ENCODE measurements at regions not wholly inside any gene's neighbourhood (a gene's known extent, or its start where the extent isn't known, plus 50 kb on each side); places are given as distances from the start of the nearest gene placed in this dataset.
A peak's percentile ranks its signal among the peaks of the same experiment; 100 is the strongest.

DNA sequence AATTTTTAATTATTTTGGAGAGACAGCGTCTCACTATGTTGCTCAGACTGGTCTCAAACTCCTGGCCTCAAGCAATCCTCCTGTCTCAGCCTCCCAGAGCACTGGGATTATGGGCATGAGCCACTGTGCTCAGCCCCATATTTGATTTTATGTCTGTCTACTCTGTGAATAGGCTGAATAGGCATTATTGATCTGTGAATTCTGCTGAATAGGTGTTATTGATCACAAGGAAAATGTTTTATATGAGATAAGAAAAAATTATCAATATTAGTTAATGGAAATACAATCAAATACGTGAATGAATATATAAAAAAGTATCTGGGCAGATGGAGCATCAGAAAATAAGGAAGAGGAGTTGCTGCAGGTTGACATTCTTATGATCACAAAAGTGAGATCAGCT lies 483.4 kb upstream of the LARGE1 start:
- ChIA-PET POLR2A (no interaction called here), CTCF (no interaction called here)
- no peak overlapping the region for H3K4me3 ChIP-seq
- no peaks in the 10 kb centered on the region for H3K4me1 ChIP-seq
- FAIRE-seq, result no peak
- TF ChIP-seq JUN (IDR thresholded peaks at IDR 0.05) (no peak), RNF2 (IDR thresholded peaks at IDR 0.05; ENCODE audit: borderline replicate concordance, low read depth) (no peak), CBX2 (IDR thresholded peaks at IDR 0.05; ENCODE audit: borderline replicate concordance, low read depth) (no peak), ZC3H11A (IDR thresholded peaks at IDR 0.05) (no peak), BHLHE40 (IDR thresholded peaks at IDR 0.05; ENCODE audit: low read depth, low read length) (no peak), EHF (CRISPR knock-in tag; IDR thresholded peaks at IDR 0.05) (no peak), HOXA7 (CRISPR knock-in tag; IDR thresholded peaks at IDR 0.05) (no peak), KDM5A (IDR thresholded peaks at IDR 0.05) (no peak), MAZ (IDR thresholded peaks at IDR 0.05; ENCODE audit: borderline replicate concordance, low read depth, low read length) (no peak), PHF8 (IDR thresholded peaks at IDR 0.05; ENCODE audit: borderline replicate concordance, low read depth) (no peak), FOSB (CRISPR knock-in tag; IDR thresholded peaks at IDR 0.05) (no peak), ATOH8 (CRISPR knock-in tag; IDR thresholded peaks at IDR 0.05; ENCODE audit: low read depth) (no peak), HEYL (CRISPR knock-in tag; IDR thresholded peaks at IDR 0.05) (no peak), RCOR1 (IDR thresholded peaks at IDR 0.05; ENCODE audit: low read depth, low read length) (no peak), REST (IDR thresholded peaks at IDR 0.05) (no peak), TP53 (CRISPR knock-in tag; IDR thresholded peaks at IDR 0.05) (no peak)
- DNase-seq (ENCODE audit: low read depth in 1 of 2, low spot score in 1 of 2), result no peak
- WGBS (ENCODE audit: missing lambda C conversion rate), result 6% methylated on average over 2 of the region's 2 CpGs
- no peaks in the 10 kb centered on the region for H3K9me3 ChIP-seq
- no peak overlapping the region for H3K4me2 ChIP-seq
- no peak for ATAC-seq
- no peak overlapping the region for H3K27ac ChIP-seq

DNA sequence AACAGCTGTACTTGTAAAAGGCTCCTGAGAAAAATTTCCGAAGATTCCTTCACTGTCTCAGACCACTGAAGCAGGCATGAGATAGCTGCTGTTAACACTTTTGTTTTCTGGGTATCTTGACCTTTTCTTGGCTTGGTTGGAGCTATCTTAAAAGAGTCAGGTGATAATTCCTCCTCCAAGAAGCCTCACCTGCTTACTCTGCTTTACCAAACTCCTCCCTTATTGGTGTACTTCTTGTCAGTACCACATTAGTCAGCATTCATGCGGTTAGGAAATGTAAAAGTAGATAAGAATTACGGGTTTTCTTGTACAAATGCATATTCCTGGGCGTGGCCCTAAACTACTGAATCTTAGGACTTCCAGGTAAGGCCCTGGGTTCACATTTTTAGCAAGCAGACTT lies 489.8 kb upstream of the LARGE1 start:
- POLR2A ChIA-PET, result no interaction called here
- 1% methylated on average over 4 of the region's 4 CpGs for WGBS (ENCODE audit: missing lambda C conversion rate)

DNA sequence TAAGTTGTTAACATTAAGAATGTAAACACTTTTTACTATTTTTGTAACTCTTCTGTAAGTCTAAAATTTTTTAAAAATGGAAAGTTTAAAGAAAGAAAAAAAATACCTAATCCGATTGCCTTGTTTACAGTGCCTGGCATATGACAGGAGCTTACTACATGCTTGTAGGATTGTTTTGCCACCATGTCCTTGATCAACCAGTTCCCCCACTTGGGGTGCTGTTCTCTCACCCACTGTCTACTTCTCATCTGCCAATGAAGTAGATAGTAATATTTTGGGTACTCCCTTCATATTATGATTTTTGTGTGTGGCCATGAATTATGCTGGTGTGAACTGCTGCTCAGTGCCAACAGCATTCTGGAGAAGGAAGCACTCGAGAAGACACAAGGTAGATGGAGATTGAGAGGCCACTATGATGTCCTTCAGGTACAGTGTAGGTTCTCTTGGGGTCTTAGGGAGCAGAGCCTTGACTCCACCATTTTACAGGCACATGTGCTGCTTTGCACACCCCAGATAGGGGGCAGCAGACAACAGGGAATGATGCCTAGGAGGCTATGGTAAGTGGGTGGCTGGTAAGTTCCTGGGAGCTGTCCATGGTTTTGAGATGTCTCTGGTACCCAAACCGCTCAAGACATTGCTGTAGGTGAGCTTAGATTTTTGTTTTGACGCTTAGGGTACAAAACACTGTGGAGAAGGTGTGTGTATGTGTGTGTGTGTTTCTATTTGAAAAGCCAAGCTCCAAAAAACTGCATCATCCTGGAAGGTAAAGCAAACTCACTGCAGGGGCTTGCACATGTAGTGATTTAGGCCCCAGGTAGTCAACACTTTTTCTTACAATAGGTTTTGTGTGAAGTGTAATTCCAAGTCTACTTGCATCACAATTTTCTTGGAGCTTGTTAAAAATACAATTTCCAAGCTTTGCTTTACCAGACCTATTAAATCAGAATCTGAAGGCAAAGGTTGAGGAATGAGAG lies 494.5 kb upstream of the LARGE1 start:
- Histone ChIP-seq H3K4me3 (no peak overlapping the region), H3K27ac (no peak overlapping the region), H3K9me3 (no peaks in the 10 kb centered on the region), H3K4me1 (no peaks in the 10 kb centered on the region), H3K4me2 (no peak overlapping the region)
- no peak for FAIRE-seq
- peak; percentile 1 to 66 for DNase-seq (ENCODE audit: low read depth in 1 of 2, low spot score in 1 of 2)
- peak in 1 of 2 experiments; percentile 54; a peak in 2 of 6 replicates for ATAC-seq
- 10% methylated on average over 3 of the region's 4 CpGs for WGBS (ENCODE audit: missing lambda C conversion rate)
- CTCF ChIA-PET, result interaction anchor here (0.7 to 1.4 kb wide), 2 partner anchors 606 to 736 kb away, joined by 3 to 5 read pairs; no protein-coding TSS in a partner anchor
- POLR2A ChIA-PET, result no interaction called here
- TF ChIP-seq EHMT2 (IDR thresholded peaks at IDR 0.05; ENCODE audit: low read depth), result peak; percentile 36; the same call in 1 of the 2 replicates
- no peak for TF ChIP-seq ESRRA (IDR thresholded peaks at IDR 0.05; ENCODE audit: borderline replicate concordance, low read length)
- TF ChIP-seq FOSL2 (IDR thresholded peaks at IDR 0.05), result no peak
- TF ChIP-seq FOSL2 (CRISPR knock-in tag; IDR thresholded peaks at IDR 0.05), result no peak
- TF ChIP-seq RAD21 (conservative IDR thresholded peaks at IDR 0.05 in 1 of 2, IDR thresholded peaks at IDR 0.05 in 1 of 2), result peak; percentile 22 to 46; a peak in 3 of 5 replicates
- TF ChIP-seq TFCP2L1 (CRISPR knock-in tag; IDR thresholded peaks at IDR 0.05), result no peak
- no peak for TF ChIP-seq PBX3 (IDR thresholded peaks at IDR 0.05)
- TF ChIP-seq, protein P1, sequence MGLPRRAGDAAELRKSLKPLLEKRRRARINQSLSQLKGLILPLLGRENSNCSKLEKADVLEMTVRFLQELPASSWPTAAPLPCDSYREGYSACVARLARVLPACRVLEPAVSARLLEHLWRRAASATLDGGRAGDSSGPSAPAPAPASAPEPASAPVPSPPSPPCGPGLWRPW (IDR thresholded peaks at IDR 0.05), result no peak
- TF ChIP-seq ATOH8 (CRISPR knock-in tag; IDR thresholded peaks at IDR 0.05; ENCODE audit: low read depth), result no peak

More for the DNA sequence above, 489.8 kb upstream of the LARGE1 start:
- Histone ChIP-seq H3K4me3 (no peak overlapping the region), H3K4me2 (no peak overlapping the region), H3K4me1 (no peaks in the 10 kb centered on the region), H3K27ac (no peak overlapping the region), H3K9me3 (no peaks in the 10 kb centered on the region)
- TF ChIP-seq EHF (CRISPR knock-in tag; IDR thresholded peaks at IDR 0.05), result no peak
- no peak for TF ChIP-seq JUNB (IDR thresholded peaks at IDR 0.05)
- DNase-seq (ENCODE audit: low read depth in 1 of 2, low spot score in 1 of 2), result no peak
- CTCF ChIA-PET, result no interaction called here
- ATAC-seq, result no peak
- no peak for FAIRE-seq
